NCI-H1105 treated with DMSO at 0.1 percent for 48 hours (cell line): ENCODE measurements at regions not wholly inside any gene's neighbourhood (a gene's known extent, or its start where the extent isn't known, plus 50 kb on each side); places are given as distances from the start of the nearest gene placed in this dataset.

Experiments
- DNase-seq: peaks from one replicate; lab custom pipeline; 2025; lab: John Stamatoyannopoulos, UW

- DNase-seq: no peak
Measured at GRCh38 chr21:39124681-39125251, 58.5 kb downstream of the PSMG1 start.

DNA sequence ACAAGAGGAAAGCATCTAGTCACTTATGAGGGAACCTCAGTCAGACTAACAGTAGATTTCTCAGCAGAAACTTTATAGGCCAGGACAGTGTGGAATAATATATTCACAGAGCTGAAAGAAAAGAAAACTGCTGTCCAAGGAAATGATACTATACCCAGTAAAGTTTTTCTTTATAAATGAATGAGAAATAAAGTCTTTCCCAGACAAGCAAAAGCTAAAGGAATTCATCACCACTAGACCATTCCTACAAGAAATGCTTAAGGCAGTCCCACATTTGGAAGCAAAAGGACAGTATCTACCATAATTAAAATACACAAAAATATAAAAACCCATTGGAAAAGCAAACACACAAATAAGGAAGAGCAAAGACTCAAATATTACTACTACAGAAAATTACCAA, 59.9 kb downstream of the PSMG1 start:
- no peak for DNase-seq

- DNase-seq: no peak
Measured at GRCh38 chr21:39121600-39122355, 61.5 kb downstream of the PSMG1 start.

GRCh38 chr21:39120876-39121599, 62.2 kb downstream of the PSMG1 start:
- no peak for DNase-seq

DNA sequence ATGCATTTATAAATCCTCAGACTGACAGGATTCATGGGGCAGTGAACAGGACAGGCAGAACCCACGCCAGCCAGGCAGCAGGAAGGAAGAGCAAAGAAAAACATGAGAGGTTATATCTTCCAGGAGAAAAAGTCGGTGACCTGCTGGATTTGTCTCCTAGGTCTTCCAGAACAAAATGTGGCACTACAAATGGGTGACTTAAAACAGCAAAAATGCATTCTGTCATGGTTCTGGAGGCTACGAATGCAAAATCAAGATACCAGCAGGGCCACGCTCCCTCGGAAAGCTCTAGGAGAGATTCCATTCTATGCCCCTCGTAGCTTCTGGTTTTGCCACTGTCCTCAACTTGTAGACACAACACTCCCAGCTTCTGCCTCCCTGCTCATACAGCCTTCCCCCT, 63.4 kb downstream of the PSMG1 start:
- DNase-seq: no peak

DNA sequence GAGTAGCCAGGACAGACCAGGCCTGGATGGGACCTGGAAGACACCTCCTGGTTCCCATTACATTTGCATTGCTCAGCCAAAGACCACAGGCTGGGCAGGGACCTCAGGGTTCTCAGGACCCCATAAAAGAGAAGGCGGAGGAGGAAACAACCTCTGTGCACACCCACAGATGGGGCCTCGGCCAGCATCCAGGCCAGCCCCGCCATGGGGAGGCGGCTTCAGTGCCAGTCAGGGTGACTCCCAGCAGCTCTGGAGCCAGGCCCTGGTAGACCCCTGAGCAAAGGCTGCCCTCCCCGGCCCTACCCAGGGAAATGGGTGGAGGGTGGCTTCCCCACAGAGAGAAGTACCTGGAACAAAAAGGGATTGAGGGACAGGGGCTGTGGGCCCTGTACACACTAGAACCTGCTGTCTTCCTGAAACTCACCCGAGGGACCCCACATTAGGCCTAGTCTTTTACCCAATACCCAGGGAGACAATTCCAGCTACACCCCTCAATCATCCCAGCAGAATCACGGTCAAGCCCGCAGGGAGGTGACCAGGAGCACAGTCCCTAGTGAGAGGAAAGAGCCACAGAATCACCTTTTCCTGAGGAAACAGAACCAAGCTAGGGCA, 64.5 kb downstream of the PSMG1 start:
- DNase-seq: no peak

DNA sequence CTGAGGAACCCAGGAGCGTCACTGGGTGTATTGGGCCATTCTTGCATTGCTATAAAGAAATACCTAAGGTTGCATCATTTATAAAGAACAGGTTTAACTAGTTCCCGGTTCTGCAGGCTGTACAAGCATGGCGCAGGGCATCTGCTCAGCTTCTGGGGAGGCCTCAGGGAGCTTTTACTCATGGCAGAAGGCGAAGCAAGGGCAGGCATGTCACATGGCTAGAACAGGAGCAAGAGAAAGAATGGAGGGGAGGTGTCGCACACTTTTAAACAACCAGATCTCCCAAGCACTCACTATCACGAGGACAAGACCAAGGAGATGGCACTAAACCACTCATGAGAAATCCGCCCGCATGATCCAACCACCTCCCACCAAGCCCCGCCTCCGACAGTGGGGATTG, 65.2 kb downstream of the PSMG1 start:
- DNase-seq: no peak

DNA sequence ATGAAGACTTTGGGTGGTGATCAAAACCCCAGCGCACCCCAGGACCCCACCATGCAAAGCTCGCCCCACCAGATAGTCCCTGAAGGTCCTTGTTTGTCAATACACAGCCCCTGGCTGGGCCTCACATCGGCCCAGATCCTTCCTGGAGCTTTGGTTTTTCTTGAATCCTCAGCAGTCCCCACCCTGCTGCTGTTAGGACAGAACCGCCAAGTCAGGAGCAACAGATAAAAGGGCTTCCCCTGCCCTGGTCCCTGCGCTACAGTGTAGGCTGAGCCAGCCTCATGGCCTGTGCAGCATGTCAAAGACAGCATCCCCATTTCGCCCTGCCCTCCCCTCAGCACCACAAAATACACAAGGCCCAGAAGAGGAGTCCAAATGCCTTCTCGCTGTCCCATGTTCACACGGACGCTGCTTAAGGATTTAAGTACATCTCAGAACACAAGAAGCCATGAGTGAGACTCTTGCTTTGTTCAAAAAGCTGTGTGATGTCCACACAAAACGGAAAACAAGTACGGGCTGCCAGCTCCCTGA, 65.7 kb downstream of the PSMG1 start:
- no peak for DNase-seq

GRCh38 chr21:39116761-39117439, 66.4 kb downstream of the PSMG1 start:
- DNase-seq: no peak

GRCh38 chr21:39115576-39116235, 67.5 kb downstream of the PSMG1 start:
- no peak for DNase-seq

- no peak for DNase-seq
Measured at GRCh38 chr21:39114871-39115575, 68.2 kb downstream of the PSMG1 start.

DNA sequence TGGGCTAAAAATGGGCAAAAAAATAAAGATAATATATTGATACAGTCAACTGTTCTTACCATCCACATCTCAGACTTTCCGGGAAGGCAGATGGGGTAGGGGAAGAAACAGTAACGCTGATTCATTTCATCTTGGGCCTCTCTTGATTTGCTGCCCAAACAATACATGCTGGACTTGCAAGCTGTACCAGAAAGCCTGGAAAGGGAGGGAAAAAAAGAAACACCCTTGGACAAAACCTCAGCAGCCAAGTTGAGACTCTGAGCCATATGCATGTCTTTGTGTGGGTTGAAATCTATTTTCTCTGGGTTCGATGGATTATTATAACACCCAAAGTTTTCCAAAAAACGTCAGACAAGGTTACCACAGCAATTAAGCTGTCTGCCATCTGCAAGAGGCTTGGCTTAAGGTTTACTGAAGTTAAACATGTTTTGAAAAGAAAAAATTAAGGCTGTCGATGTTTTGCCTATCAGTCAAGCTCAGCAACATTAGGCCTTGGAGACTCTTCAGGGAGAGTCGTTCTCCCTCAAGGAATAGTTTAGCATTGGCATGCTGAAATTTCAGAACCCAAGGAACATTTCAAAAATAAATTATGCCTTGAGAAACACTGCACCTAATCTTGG, 71.2 kb downstream of the PSMG1 start:
- no peak for DNase-seq

- no peak for DNase-seq
Measured at GRCh38 chr21:39110431-39110830, 72.8 kb downstream of the PSMG1 start.

DNA sequence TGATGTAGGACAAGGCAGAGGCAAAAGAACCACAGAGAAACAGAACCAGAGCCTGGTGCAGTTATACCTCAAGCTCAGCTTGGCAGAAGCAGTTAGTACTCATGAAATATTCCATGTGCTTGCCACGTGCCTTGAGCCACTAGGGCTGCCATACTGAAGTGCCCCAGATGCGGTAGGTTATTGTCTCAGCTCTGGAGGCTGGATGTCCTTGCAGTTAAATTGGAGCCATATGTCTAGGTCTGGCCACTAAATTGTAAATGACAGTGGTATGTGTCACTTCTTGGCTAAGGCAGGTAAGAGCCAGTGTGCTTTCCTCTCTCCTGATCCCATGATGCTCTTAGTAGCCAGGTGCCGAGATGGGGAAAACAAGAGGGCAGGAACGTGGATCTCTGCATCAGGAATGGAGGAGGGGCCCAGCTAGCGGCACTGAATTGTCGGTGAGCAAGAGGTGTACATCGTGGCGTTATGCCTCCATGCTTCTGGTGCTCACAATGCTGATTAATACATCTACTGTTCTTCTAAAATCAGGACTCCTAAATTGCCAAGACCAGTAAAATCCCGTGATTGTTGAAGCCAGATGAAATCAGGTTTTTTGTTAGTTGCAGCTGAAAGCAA, 73.5 kb downstream of the PSMG1 start:
- no peak for DNase-seq

- DNase-seq: no peak
Measured at GRCh38 chr21:39109163-39109530, 74.1 kb downstream of the PSMG1 start.

DNA sequence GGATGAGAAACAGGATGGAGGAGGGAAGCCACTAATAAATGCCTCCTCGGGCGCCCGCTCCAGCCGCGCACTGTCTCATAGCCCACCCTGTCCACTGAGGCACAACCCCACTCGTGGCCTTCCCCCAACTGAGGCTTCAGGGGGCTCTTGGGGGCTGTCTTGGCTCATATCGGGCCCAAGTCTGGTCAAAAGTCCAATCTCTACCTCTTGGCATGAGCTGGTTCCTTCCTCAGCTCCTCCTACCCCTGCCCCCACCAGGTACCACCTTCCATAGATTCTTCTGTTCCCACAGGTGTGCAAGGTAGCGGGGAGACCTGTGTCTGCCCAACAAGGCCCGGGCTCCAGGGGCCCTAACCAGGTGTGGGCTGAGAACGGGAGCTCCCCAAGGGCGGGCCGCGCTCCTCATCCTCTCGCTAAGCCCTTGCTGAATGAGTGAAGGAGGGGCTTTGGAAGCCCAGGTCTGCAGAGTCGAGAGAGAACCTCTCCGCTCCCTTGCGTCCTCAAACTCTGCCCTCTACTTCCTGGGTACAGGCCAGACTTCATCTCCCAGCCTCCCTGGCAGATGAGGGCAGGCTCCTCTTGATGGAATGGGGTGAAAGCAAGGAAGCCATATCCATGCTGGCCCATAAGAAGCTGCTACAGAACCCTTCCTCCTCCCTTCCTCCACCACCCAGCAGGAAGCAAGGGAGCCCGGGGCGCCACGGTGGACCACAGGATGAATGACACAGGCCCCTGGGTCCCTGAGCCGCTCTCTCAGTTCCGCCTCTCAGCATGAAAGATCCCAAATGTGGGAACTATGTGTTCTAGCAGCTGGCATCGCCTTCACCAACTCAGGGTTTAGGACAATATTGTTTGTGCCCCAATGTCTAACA, 74.7 kb downstream of the PSMG1 start:
- DNase-seq: no peak

DNA sequence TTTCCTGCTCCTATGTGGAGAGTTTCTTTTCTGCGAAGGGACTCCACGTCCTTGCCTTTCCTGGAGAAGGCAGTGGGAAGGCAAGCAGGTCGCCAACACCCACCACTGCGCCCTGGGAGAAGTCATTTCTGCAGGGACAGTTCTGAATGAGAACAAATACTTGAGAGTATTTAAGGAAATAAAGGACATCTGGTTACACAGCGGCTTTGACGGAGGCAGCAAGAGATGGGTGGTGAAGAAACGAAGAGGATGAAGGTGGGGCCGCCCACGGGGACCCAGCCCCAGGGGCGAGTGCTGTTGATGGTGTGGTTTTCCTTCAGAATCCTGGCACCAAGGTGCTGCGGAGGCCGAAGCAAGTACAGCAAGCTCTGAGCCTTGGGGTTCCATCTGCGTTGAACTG, 75.5 kb downstream of the PSMG1 start:
- no peak for DNase-seq

GRCh38 chr21:39106881-39107462, 76.3 kb downstream of the PSMG1 start:
- no peak for DNase-seq

GRCh38 chr21:39105836-39106235, 77.4 kb downstream of the PSMG1 start:
- no peak for DNase-seq
